GM21423 (cell line): ENCODE measurements at regions not wholly inside any gene's neighbourhood (a gene's known extent, or its start where the extent isn't known, plus 50 kb on each side); places are given as distances from the start of the nearest gene placed in this dataset.

ENCODE experiments used
- ATAC-seq: cut with Tn5 transposase; IDR thresholded peaks from one replicate; pipeline ENCODE4 v1.9.1; 2021; ENCODE audit warnings: mild to moderate bottlenecking, moderate library complexity; ENCODE audit not compliant: unreplicated experiment

- ATAC-seq = no peak
Observed at GRCh38 chr1:87763483-87763882, 434.8 kb downstream of the LMO4 start.

DNA sequence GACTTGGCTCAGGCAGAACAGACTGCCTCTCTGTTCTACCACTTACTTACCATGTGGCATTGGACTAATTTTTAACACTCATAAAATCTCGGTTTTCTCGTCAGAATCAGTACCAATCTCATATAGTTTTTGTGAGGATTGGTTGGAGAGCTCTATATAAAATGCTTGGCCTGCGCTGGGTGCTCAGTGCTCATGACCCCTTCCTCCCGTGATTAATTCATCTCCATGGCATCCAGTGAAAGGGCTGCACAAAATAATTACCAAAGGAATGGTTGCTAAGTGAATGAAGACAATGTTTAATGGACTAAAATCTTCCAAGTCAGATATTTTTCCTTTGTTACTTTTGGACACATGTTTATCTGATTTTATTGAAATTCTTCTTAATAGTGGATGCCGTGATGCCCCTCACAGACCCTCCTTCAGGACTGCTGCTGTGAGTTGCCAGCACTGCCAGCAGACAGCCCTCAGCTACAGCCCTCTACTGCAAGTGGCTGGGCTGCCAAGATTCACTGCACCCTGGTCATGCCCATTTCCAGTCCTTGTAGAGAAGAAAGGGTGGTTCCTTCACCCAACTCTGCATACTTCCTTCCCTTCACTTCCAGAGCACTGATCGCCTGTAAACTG is 436.5 kb downstream of the LMO4 start:
- ATAC-seq = no peak

DNA sequence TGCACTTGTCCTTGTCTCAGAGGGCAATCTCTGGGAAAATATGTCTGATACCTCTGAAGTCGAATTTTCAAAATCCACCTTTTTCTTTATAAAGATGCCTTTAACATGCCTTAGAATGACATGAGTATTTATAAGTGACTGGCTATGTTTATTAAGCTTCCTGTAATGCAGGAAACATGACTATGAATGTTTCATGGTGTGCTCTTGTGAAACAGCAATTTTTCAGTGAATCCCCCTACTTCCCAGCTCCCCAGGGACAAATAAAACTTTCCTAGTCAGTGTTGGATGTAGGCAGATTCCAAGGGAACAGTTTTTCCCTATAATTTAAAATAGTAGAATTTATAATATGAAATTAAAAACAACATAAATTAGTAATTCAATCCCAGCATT is 437.0 kb downstream of the LMO4 start:
- no peak for ATAC-seq

DNA sequence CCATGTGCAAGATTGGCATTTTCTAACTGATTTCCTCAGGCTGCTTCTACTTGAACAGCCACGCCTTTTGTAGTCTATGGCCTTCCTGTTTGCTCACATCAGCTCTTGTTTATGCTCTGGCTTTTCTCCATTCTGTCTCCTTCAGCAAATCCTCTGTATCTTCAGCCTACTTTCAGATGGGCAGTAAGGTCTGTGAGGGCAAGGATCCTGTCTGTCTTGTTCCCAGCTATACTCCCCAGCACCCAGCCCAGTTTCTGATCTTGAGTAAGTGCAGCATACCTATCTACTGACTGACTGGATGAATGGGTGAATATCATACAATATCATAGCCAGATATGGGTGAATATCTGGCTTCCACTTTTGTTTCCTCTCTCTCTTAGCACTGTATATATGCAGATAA is 438.1 kb downstream of the LMO4 start:
- ATAC-seq = no peak

DNA sequence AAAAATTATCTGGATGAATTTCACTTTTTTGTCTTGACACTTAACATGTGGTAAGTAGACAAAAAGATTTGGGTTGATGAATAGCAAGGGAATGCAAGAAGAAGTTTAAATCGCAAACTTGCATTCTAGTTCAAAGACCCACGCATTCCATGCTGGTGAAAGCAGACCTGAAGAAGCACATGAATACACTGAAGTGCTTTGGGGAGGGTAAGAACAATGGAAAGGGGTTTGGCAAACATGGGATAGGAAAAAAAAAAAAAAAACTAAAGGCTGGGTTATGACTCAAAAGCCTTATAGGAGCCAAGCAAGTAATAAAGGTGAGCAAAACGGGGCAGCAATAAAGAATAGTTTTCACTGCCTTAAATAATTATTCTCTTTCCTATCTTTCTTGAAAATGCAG is 450.2 kb downstream of the LMO4 start:
- no peak for ATAC-seq

DNA sequence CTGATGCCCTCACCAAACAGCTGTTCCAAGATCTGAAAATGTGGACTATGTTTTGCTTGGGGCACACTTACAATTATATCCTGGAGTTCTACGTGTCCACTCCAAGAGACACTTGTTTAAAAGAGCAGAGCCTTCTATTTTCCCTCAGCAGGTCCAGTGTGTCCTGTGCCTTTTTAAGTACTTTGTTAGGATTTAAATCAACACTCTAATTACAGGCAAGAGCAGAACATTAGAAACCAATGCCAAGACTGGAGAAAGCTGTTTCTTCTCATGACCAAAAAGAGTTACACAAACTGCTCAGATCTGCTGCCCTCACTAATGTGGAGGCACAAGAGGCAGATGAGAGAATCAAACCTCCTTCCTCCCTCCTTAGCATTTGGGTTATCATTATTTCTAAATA is 452.9 kb downstream of the LMO4 start:
- ATAC-seq = no peak

- ATAC-seq = no peak
Observed at GRCh38 chr1:87783315-87783714, 454.6 kb downstream of the LMO4 start.

GRCh38 chr1:87785386-87785785 is 456.7 kb downstream of the LMO4 start:
- ATAC-seq = no peak

GRCh38 chr1:87786229-87786628 is 457.5 kb downstream of the LMO4 start:
- ATAC-seq = no peak

- ATAC-seq = no peak
Observed at GRCh38 chr1:87786861-87787545, 458.3 kb downstream of the LMO4 start.

DNA sequence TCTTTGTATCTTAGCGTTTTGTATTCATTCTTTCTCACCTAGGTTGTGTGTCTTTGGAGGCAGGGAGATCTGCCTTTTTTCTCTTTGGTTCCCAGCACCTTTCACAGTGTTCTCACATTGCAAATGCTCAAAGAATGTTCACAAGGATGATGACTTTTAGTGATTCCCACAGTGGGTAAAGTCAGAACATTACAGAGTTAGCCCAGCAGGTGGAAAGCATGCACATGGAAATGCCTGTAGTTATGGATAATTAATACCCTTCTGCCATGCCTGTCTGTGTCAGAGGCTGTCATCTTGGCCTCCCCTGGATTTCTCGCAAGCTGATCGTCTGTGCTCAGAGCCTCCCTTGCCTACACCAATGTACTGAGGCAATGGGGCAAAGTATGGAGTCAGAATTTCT is 458.9 kb downstream of the LMO4 start:
- no peak for ATAC-seq

DNA sequence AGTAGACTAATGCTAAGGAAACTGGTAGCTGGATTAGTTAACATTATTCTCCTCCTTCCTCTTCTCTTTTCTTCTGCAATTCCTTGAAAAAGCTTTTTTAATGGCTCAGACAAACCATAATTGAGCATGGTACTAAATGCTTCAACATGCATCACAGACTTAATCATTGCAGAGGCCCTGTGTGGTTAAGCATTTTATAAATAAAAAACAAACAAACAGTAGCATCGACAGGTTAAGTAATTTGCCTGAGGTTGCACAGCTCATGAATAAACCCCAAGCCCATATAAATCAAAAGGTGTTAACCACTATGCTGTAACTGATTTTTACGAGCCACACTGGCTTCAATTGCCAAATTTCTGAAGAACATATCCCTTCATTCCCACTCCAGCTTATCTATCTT is 462.1 kb downstream of the LMO4 start:
- ATAC-seq = no peak

DNA sequence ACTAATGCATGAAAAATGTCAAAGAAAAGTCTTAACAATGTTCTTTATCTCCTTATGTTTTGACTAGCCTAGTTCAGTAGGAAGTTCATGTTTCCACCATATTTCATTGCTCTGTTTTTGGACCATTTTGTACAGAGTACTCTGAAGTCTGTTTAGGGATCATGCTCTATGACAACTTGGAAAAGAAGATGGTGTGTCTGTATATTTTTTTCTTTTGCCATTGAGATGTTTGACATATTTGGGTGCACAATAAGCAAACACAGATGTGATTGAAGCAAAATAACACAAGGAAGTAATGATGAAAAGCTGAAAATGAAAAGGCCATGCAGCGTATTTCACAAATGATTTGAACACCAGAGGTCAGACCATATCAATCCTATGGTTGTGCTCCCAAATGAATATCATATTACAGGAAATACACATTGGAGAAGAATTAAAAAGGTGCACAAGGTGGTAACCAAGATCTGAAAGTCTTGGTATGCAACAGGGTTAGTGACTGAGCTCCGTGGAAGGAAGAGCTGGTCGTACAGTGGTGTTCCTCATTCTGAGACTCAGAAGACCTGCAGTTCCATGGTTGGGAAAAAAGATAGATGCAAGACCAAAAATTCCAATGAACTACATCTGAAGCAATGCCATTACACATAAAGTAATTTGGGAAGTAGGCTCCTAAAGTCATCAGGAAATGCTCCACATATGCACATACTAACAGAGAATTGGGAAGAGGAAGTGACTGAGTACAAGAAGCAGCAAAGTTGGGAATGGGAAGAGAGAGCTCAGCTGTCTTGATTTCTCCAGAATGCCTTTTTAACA is 463.5 kb downstream of the LMO4 start:
- ATAC-seq = no peak

DNA sequence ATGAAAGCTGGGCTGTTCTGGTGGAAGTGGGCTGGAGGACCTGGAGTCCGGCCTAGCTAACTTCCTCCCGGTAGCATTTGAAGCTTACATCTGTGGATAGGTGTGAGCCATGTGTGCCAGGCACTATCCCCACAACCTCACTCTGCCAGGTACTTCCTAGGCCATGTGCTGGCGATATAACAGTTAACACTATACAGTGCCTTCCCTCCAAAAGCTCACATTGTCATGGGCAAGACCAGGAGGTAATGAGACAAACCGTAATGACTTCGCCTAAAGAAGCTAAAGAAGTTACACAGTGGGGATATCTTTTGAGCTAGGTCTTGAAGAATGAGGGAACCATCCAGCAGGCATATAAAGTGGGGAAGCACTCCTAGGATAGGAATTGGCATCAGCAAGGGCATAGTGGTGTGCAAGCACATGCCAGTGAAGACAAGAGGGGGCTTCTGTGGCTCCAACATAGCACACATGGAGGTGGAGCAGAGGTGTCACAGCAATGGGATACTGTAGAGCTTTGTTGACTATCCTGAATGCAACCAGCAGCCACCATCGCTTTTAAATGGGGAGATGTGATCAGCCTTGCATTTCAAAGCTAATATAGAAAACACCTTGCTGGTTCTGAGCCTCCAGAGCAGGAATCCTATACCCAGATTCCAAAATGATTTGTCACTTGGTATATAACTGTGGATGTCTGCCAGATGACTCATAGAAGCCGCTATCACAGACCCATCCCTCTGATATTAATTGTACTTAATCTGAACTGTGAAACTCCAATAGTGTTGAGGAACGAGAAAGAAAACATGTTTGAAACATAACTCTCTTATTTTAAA is 466.3 kb downstream of the LMO4 start:
- no peak for ATAC-seq

DNA sequence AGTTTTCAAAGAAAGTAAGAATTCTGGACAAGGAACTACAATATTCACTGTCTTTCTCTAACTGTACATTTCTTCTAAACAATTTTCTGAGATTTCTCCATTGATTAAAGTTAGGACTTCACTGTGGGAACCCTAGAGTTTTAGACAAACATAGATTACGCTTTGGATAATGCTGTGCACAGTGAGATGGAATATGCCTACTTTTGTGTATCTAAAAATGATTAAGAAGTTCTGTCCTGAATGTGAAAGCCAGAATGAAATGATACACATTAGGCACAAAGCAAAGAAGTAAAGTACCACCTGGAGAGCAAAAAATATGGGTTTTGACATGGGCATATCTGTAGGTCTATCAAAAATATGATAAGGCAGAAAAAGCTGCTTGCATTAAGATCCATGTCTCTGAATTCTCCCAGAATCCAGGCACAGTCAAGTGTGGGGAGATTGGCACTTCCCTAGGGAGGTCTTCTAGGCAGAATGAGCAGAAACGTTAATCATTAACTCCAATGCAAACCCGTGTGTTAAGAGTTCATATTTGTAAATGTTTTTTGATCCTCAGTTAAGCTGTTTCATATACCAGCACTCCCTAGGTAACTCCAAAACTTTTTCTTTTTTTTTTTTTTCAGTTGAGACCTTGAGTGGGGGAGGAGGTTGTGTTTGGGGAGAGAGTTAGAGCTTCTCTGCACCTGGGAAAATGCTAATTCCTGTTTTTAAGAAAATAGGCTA is 467.1 kb downstream of the LMO4 start:
- no peak for ATAC-seq

GRCh38 chr1:87796471-87796901 is 467.8 kb downstream of the LMO4 start:
- no peak for ATAC-seq

- no peak for ATAC-seq
Observed at GRCh38 chr1:87799451-87799850, 470.8 kb downstream of the LMO4 start.

- no peak for ATAC-seq
Observed at GRCh38 chr1:87800006-87800405, 471.3 kb downstream of the LMO4 start.

DNA sequence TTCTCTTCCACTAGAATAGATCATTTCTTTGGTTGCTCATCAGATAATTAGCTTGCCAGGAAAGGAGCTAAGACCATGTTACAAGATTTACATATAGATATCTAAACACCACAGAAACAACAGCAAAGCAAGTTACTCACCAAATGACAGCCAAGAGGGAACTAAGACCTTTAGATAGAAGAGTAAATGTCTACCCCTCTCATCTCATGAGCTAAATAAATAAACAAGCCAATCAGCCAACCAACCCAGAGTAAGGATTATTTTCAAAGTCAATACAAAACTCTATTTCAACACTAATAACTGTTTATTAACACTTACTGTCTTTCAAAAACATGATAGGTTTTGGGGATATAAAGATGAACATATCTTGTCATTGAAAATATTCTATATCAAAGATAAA is 474.7 kb downstream of the LMO4 start:
- no peak for ATAC-seq

- no peak for ATAC-seq
Observed at GRCh38 chr1:87804128-87804527, 475.4 kb downstream of the LMO4 start.
